Nephron (organoid): ENCODE measurements at regions not wholly inside any gene's neighbourhood (a gene's known extent, or its start where the extent isn't known, plus 50 kb on each side); places are given as distances from the start of the nearest gene placed in this dataset.

Experiments used
- H3K27ac Mint-ChIP-seq, 3 experiments: 2 replicates each; pipeline ENCODE4 v1.8.0; 2020; ENCODE audit warnings: mixed read lengths in 3 of 3, mild to moderate bottlenecking in 2 of 3, moderate library complexity in 1 of 3
- H3K27me3 Mint-ChIP-seq: 2 replicates; pipeline ENCODE4 v1.8.0; 2021; ENCODE audit warnings: low read depth, mild to moderate bottlenecking, moderate library complexity, mixed read lengths
- H3K36me3 Mint-ChIP-seq: 2 replicates; pipeline ENCODE4 v1.8.0; 2020; ENCODE audit warnings: low read depth, mixed read lengths
- H3K4me1 Mint-ChIP-seq: 2 replicates; pipeline ENCODE4 v1.8.0; 2020; ENCODE audit warnings: mixed read lengths
- H3K4me3 Mint-ChIP-seq, 3 experiments: 2 replicates each; pipeline ENCODE4 v1.8.0; 2020; ENCODE audit warnings: mild to moderate bottlenecking in 3 of 3, mixed read lengths in 3 of 3, moderate library complexity in 2 of 3
- H3K9me3 Mint-ChIP-seq: 2 replicates; pipeline ENCODE4 v1.8.0; 2020; ENCODE audit warnings: mixed read lengths
- TF ChIP-seq, protein P1 (sequence below), 3 experiments: fragments of 200-600 bp; sonication (generic); IDR thresholded peaks; one replicate each; pipeline ENCODE4 v1.5.0; 2021; ENCODE audit warnings: antibody characterized with exemption in 3 of 3; ENCODE audit not compliant: unreplicated experiment in 3 of 3

DNA sequence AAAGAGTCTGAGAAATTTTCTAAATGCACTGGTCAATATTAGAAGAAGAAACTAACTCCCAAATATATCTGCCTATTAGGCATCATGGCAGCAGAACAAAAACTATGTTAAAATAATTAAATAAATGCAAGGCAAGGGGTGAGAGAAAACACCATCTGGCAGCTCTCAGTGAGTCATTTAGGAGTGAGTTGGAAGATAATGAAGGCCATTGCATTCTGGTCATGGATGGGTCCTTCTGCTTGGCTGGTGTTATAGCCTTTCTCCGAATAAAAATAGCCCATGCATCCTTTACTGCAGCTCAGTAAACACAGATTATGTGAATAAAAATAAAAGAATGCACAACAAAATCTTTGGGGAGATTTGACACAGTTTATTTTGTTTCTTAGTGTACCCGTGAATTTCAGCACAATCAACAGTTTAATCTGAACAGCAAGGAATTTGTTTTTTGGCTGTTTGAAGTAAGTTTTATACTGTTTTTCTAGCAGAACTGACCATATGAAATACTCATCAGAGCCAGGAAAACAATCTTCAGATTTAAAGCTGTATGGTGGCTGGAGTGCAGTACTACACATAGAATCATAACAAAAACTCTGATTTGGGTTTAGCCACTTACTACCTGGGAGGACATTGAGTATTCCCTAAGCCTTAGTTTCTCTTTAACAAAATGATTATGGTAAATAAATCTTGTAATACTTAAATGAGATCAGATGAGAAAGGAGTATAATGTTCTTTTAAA is 225.1 kb upstream of the ITGA4 start:
- TF ChIP-seq, protein P1, sequence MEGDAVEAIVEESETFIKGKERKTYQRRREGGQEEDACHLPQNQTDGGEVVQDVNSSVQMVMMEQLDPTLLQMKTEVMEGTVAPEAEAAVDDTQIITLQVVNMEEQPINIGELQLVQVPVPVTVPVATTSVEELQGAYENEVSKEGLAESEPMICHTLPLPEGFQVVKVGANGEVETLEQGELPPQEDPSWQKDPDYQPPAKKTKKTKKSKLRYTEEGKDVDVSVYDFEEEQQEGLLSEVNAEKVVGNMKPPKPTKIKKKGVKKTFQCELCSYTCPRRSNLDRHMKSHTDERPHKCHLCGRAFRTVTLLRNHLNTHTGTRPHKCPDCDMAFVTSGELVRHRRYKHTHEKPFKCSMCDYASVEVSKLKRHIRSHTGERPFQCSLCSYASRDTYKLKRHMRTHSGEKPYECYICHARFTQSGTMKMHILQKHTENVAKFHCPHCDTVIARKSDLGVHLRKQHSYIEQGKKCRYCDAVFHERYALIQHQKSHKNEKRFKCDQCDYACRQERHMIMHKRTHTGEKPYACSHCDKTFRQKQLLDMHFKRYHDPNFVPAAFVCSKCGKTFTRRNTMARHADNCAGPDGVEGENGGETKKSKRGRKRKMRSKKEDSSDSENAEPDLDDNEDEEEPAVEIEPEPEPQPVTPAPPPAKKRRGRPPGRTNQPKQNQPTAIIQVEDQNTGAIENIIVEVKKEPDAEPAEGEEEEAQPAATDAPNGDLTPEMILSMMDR (IDR thresholded peaks at IDR 0.05; ENCODE audit: unreplicated experiment in 3 of 3) = no peak
- Mint-ChIP-seq H3K27ac (peak overlapping the region in 2 of 3 experiments; percentile 22 to 67), H3K9me3 (no peaks in the 10 kb centered on the region), H3K36me3 (no peaks in the 10 kb centered on the region), H3K4me1 (peaks cover 15% of the 10 kb centered on the region), H3K4me3 (no peak overlapping the region), H3K27me3 (no peaks in the 10 kb centered on the region)

DNA sequence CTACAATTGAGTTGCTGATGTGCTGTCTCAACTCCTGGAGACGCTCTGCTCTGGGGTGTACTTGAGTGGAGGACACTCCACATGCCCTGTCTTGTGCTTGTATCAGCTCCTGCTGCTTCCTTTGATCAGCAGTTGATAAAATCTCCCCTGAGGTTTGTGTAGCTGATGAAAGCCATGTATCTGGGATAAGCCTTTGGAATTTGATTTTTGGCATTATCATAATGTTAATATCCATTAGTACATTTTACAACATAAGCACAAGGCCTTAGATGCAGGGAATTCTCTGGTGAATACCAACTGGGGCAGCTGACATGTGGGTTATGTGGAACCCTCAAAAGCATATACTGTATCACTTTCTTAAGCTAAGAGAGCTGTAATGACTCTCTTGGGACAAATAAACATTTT is 222.7 kb upstream of the ITGA4 start:
- Mint-ChIP-seq H3K4me1 (peaks cover 15% of the 10 kb centered on the region), H3K27ac (peak overlapping the region in 1 of 3 experiments; percentile 2), H3K36me3 (no peaks in the 10 kb centered on the region), H3K27me3 (no peaks in the 10 kb centered on the region), H3K9me3 (no peaks in the 10 kb centered on the region), H3K4me3 (no peak overlapping the region)
- TF ChIP-seq, protein P1 (IDR thresholded peaks at IDR 0.05; ENCODE audit: unreplicated experiment in 3 of 3) = no peak

DNA sequence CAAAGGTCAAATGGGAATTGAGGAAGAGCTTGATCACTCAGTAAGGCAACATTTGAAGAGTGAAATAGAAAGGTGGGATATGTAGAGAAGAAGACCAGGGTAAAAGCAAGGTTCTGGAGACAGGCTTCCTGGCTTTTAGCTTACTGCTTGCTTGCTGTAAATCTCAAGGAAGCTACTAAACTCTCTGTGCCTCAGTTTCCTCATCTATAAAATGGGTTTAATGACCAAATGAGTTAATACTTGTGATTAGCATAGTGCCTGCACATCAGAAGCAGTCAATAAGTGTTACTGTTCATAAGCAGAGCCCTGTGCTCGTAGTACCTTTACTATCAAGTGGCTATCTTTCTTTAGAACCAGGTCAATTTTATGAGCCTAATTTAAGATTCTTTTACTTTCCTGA is 222.2 kb upstream of the ITGA4 start:
- Mint-ChIP-seq H3K27me3 (no peaks in the 10 kb centered on the region), H3K4me1 (peaks cover 15% of the 10 kb centered on the region), H3K4me3 (no peak overlapping the region), H3K9me3 (no peaks in the 10 kb centered on the region), H3K27ac (no peak overlapping the region), H3K36me3 (no peaks in the 10 kb centered on the region)
- TF ChIP-seq, protein P1 (IDR thresholded peaks at IDR 0.05; ENCODE audit: unreplicated experiment in 3 of 3) = no peak

DNA sequence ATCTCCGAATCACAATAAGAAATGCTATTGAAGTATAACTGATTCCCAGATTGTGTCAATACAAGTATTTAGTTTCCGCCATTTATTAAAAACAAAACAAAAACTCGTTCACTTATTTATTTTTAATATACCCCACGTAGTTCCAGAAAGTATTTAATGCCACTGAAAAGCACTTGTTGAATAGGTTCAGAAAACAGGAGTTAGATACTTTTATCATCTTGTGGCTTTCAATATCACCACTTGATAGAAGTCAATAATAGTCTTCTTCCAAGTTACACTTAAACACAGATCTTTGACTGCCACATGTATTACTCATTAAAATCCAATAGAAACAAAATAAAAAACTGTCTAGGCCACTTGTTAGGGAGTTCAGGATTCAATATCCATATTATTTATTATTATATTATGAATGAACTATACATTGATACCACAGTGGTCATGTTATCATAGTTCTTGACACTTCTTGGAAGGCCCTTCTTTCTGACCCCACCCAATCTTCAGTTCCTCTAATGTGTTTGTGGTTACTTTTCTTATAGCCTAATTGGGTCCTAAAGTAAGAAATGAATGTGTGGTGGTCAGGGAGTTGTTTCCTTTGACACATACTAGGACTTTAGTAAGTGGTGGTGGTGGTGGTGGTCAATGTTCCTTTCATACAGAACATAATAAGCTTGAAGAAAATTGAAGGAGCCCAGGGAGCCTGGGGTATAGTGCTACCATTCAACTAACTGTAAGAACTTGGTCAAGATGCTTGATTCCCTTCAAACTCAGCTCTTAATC is 221.3 kb upstream of the ITGA4 start:
- no peak overlapping the region for H3K27ac Mint-ChIP-seq
- no peaks in the 10 kb centered on the region for H3K9me3 Mint-ChIP-seq
- peaks cover 18% of the 10 kb centered on the region for H3K4me1 Mint-ChIP-seq
- H3K27me3 Mint-ChIP-seq = no peaks in the 10 kb centered on the region
- TF ChIP-seq, protein P1 (IDR thresholded peaks at IDR 0.05; ENCODE audit: unreplicated experiment in 3 of 3) = no peak
- no peak overlapping the region for H3K4me3 Mint-ChIP-seq
- H3K36me3 Mint-ChIP-seq = no peaks in the 10 kb centered on the region

DNA sequence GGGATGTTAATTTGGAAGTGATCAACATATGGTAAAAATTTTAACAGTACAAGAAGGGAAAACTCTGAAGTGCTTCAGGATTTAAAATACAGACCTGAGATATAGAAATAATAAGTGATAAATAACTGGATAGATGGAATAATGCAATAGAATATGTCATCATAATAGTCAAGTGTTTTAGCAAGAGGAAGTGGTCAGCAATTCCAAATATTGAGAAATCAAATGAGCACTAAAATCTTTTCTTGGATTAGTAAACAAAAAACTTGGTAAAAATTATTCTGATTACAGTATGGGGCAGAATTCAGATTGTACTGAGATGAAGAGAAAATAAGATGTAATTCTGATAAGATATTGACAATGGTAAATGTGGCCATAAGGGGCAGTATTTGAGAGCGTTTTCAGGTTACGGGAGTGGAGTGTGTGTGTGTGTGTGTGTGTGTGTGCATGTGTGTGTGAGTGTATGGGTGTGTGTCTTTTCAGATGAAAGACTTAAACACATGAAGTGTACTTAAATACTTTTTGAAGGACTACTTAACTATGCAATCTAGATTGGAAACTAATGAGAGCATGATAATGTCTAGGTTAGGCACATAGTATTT is 217.9 kb upstream of the ITGA4 start:
- H3K4me3 Mint-ChIP-seq = no peak overlapping the region
- no peak overlapping the region for H3K27ac Mint-ChIP-seq
- H3K4me1 Mint-ChIP-seq = peaks cover 14% of the 10 kb centered on the region
- no peaks in the 10 kb centered on the region for H3K27me3 Mint-ChIP-seq
- TF ChIP-seq, protein P1 (IDR thresholded peaks at IDR 0.05; ENCODE audit: unreplicated experiment in 3 of 3) = no peak
- no peaks in the 10 kb centered on the region for H3K36me3 Mint-ChIP-seq
- H3K9me3 Mint-ChIP-seq = no peaks in the 10 kb centered on the region
